WTC11 (cell line): ENCODE measurements at regions not wholly inside any gene's neighbourhood (a gene's known extent, or its start where the extent isn't known, plus 50 kb on each side); places are given as distances from the start of the nearest gene placed in this dataset.

Experiments used
- ATAC-seq: fragments of 200-7000 bp; cut with Tn5 transposase; 2 replicates; pipeline ENCODE4 v1.10.0; 2021; ENCODE audit warnings: mild to moderate bottlenecking, moderate library complexity
- CTCF ChIA-PET: fragments of 300-600 bp; sonication (Branson Sonifier 250); formaldehyde crosslinking; loops from one replicate; lab custom pipeline; 2021; ENCODE audit warnings: antibody characterized with exemption; lab: Charles Lee
- POLR2A ChIA-PET: fragments of 350-600 bp; sonication (Branson Sonifier 250); formaldehyde crosslinking; loops from one replicate; lab custom pipeline; 2021; ENCODE audit warnings: antibody characterized with exemption; lab: Charles Lee
- DNase-seq: peaks from one replicate; pipeline ENCODE4 v3.0.0; 2021; ENCODE audit warnings: low spot score
- H3K27ac Mint-ChIP-seq: 2 replicates; pipeline ENCODE4 v1.8.0; 2021; ENCODE audit warnings: mixed read lengths
- H3K27me3 Mint-ChIP-seq: 2 replicates; pipeline ENCODE4 v1.8.0; 2021; ENCODE audit warnings: low read depth, mild to moderate bottlenecking, moderate library complexity, mixed read lengths
- H3K36me3 Mint-ChIP-seq: 2 replicates; pipeline ENCODE4 v1.8.0; 2021; ENCODE audit warnings: mixed read lengths
- H3K4me1 Mint-ChIP-seq: 2 replicates; pipeline ENCODE4 v1.8.0; 2022; ENCODE audit warnings: mixed read lengths
- H3K4me3 Mint-ChIP-seq: 2 replicates; pipeline ENCODE4 v1.8.0; 2021; ENCODE audit warnings: mild to moderate bottlenecking, moderate library complexity, mixed read lengths
- H3K9me3 Mint-ChIP-seq: 2 replicates; pipeline ENCODE4 v1.8.0; 2021; ENCODE audit warnings: mixed read lengths
- ATF2 ChIP-seq: sonication (generic); formaldehyde crosslinking; IDR thresholded peaks from 2 replicates; pipeline ENCODE4 v1.8.1; 2022; ENCODE audit warnings: low read depth, missing genetic modification reagents, borderline replicate concordance
- ESRRA ChIP-seq: sonication (generic); formaldehyde crosslinking; IDR thresholded peaks from 2 replicates; pipeline ENCODE4 v1.8.1; 2022; ENCODE audit warnings: mild to moderate bottlenecking, missing genetic modification reagents, borderline replicate concordance
- GRHL2 ChIP-seq: fragments of 250-450 bp; sonication (Bioruptor Pico); IDR thresholded peaks from 2 replicates; pipeline ENCODE4 v1.8.0; 2022; ENCODE audit warnings: mild to moderate bottlenecking, moderate library complexity; ENCODE audit not compliant: insufficient replicate concordance, severe bottlenecking
- NFATC4 ChIP-seq: fragments of 250-450 bp; sonication (Bioruptor Pico); IDR thresholded peaks from 2 replicates; pipeline ENCODE4 v1.9.0; 2021; ENCODE audit warnings: mild to moderate bottlenecking
- NFYB ChIP-seq: sonication (generic); formaldehyde crosslinking; conservative IDR thresholded peaks from 2 replicates; pipeline ENCODE4 v1.8.0; 2022; ENCODE audit warnings: low read depth, missing genetic modification reagents
- NR3C1 ChIP-seq: sonication (generic); formaldehyde crosslinking; conservative IDR thresholded peaks from 2 replicates; pipeline ENCODE4 v1.8.1; 2023; ENCODE audit warnings: low read depth, mild to moderate bottlenecking, missing genetic modification reagents
- PRDM15 ChIP-seq: sonication (generic); formaldehyde crosslinking; IDR thresholded peaks from 2 replicates; pipeline ENCODE4 v1.8.0; 2022; ENCODE audit warnings: missing genetic modification reagents
- PRRX2 ChIP-seq: fragments of 250-450 bp; sonication (Bioruptor Pico); IDR thresholded peaks from 2 replicates; pipeline ENCODE4 v1.8.0; 2021; ENCODE audit warnings: mild to moderate bottlenecking
- RELA ChIP-seq: sonication (generic); formaldehyde crosslinking; IDR thresholded peaks from 2 replicates; pipeline ENCODE4 v1.8.1; 2022; ENCODE audit warnings: missing genetic modification reagents, mild to moderate bottlenecking, borderline replicate concordance
- SMAD3 ChIP-seq: sonication (generic); formaldehyde crosslinking; IDR thresholded peaks from 2 replicates; pipeline ENCODE4 v1.8.0; 2022; ENCODE audit warnings: missing genetic modification reagents, mild to moderate bottlenecking, borderline replicate concordance
- ZNF121 ChIP-seq: sonication (generic); formaldehyde crosslinking; IDR thresholded peaks from 2 replicates; pipeline ENCODE4 v1.8.0; 2023; ENCODE audit warnings: missing genetic modification reagents
- ZNF396 ChIP-seq: fragments of 250-450 bp; sonication (Bioruptor Pico); IDR thresholded peaks from 2 replicates; pipeline ENCODE4 v1.8.0; 2021; ENCODE audit warnings: mild to moderate bottlenecking, moderate library complexity, borderline replicate concordance
- ZNF425 ChIP-seq: fragments of 250-450 bp; sonication (Bioruptor Pico); conservative IDR thresholded peaks from 2 replicates; pipeline ENCODE4 v1.9.0; 2021; ENCODE audit warnings: mild to moderate bottlenecking
- ZSCAN18 ChIP-seq: fragments of 250-450 bp; sonication (Bioruptor Pico); IDR thresholded peaks from 2 replicates; pipeline ENCODE4 v2.1.2; 2022; ENCODE audit warnings: mild to moderate bottlenecking, moderate library complexity
- TF ChIP-seq, protein P1 (sequence below): sonication (generic); formaldehyde crosslinking; IDR thresholded peaks from 2 replicates; pipeline ENCODE4 v1.8.1; 2022; ENCODE audit warnings: mild to moderate bottlenecking, moderate library complexity, missing genetic modification reagents
- TF ChIP-seq, protein P2 (sequence below): fragments of 200-600 bp; IDR thresholded peaks from 2 replicates; pipeline ENCODE4 v1.8.0; 2022; ENCODE audit warnings: antibody characterized with exemption
- TF ChIP-seq, protein P3 (sequence below): sonication (generic); formaldehyde crosslinking; conservative IDR thresholded peaks from 2 replicates; pipeline ENCODE4 v1.8.1; 2022; ENCODE audit warnings: mild to moderate bottlenecking, missing genetic modification reagents

DNA sequence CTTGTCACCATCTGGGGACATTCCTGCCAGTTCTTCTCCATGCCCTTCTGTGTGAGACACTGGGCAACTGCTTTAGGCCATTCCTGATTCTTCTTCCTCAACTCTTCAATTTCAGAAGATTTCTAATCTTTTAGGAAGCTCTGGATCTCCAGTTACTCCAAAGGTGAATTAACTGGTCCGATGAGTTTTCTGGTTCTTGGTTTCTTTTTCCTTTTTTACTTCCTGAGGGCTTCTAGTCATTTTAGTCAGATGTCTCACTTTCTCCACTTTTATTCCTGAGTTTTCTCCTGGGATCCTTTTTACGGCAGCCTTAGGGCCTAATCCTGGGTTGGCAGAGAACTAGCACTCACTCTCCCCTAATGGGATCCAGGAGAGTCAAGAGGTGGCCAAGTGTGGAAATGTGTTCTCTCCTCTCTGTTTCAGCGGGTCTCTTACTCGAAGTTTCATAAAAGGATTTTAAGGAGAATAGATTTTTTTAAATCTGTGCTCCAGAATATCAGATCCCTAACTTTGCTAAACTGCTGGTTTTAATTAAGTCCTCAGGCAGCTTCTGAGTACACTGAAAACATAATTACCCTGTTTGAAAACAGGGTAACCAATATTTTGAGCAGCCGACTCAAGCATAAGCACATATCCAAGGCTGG is 107.6 kb downstream of the RMI2 start:
- Mint-ChIP-seq H3K9me3 (peaks cover 3% of the 10 kb centered on the region; the same call in 1 of the 2 replicates), H3K27me3 (no peaks in the 10 kb centered on the region), H3K27ac (peak overlapping the region; percentile 77), H3K36me3 (no peaks in the 10 kb centered on the region), H3K4me1 (peaks cover 4% of the 10 kb centered on the region; the same call in 1 of the 2 replicates), H3K4me3 (no peak overlapping the region)
- POLR2A ChIA-PET: no interaction called here
- TF ChIP-seq, protein P1, sequence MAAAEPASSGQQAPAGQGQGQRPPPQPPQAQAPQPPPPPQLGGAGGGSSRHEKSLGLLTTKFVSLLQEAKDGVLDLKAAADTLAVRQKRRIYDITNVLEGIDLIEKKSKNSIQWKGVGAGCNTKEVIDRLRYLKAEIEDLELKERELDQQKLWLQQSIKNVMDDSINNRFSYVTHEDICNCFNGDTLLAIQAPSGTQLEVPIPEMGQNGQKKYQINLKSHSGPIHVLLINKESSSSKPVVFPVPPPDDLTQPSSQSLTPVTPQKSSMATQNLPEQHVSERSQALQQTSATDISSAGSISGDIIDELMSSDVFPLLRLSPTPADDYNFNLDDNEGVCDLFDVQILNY (CRISPR knock-in tag): no peak
- TF ChIP-seq PRDM15 (CRISPR knock-in tag): no peak
- TF ChIP-seq NFYB (CRISPR knock-in tag): no peak
- TF ChIP-seq NFATC4: no peak
- no peak for TF ChIP-seq ESRRA (CRISPR knock-in tag)
- no peak for TF ChIP-seq ZNF121
- TF ChIP-seq NR3C1 (CRISPR knock-in tag): no peak
- TF ChIP-seq SMAD3 (CRISPR knock-in tag): no peak
- no peak for TF ChIP-seq ATF2 (CRISPR knock-in tag)
- TF ChIP-seq RELA (CRISPR knock-in tag): no peak
- TF ChIP-seq ZNF396 (CRISPR knock-in tag): no peak
- TF ChIP-seq PRRX2 (CRISPR knock-in tag): no peak
- TF ChIP-seq ZNF425 (CRISPR knock-in tag): no peak
- no peak for TF ChIP-seq ZSCAN18 (CRISPR knock-in tag)
- ATAC-seq: no peak
- DNase-seq: no peak
- CTCF ChIA-PET: interaction anchor here (1.0 kb wide), 1 partner anchor 45 kb away, joined by 3 read pairs; no protein-coding TSS in a partner anchor

GRCh38 chr16:11456741-11457140 is 111.5 kb downstream of the RMI2 start:
- Mint-ChIP-seq H3K4me3 (no peak overlapping the region), H3K27me3 (no peaks in the 10 kb centered on the region), H3K27ac (no peak overlapping the region), H3K9me3 (peaks cover 3% of the 10 kb centered on the region; the same call in 1 of the 2 replicates), H3K36me3 (no peaks in the 10 kb centered on the region), H3K4me1 (peaks cover 4% of the 10 kb centered on the region; the same call in 1 of the 2 replicates)
- CTCF ChIA-PET: interaction anchor here (0.8 kb wide), 1 partner anchor 49 kb away, joined by 3 read pairs; no protein-coding TSS in a partner anchor
- POLR2A ChIA-PET: no interaction called here
- TF ChIP-seq, protein P2, sequence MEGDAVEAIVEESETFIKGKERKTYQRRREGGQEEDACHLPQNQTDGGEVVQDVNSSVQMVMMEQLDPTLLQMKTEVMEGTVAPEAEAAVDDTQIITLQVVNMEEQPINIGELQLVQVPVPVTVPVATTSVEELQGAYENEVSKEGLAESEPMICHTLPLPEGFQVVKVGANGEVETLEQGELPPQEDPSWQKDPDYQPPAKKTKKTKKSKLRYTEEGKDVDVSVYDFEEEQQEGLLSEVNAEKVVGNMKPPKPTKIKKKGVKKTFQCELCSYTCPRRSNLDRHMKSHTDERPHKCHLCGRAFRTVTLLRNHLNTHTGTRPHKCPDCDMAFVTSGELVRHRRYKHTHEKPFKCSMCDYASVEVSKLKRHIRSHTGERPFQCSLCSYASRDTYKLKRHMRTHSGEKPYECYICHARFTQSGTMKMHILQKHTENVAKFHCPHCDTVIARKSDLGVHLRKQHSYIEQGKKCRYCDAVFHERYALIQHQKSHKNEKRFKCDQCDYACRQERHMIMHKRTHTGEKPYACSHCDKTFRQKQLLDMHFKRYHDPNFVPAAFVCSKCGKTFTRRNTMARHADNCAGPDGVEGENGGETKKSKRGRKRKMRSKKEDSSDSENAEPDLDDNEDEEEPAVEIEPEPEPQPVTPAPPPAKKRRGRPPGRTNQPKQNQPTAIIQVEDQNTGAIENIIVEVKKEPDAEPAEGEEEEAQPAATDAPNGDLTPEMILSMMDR: no peak
- no peak for TF ChIP-seq GRHL2 (CRISPR knock-in tag)
- TF ChIP-seq, protein P3, sequence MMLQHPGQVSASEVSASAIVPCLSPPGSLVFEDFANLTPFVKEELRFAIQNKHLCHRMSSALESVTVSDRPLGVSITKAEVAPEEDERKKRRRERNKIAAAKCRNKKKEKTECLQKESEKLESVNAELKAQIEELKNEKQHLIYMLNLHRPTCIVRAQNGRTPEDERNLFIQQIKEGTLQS: no peak
- no peak for TF ChIP-seq PRRX2 (CRISPR knock-in tag)
- DNase-seq (no peak), ATAC-seq (no peak)
